AG09309 (cell line): ENCODE measurements at regions not wholly inside any gene's neighbourhood (a gene's known extent, or its start where the extent isn't known, plus 50 kb on each side); places are given as distances from the start of the nearest gene placed in this dataset.

Source experiments
- DNase-seq: peaks from one replicate; pipeline ENCODE4 v3.0.0-alpha.2; 2010; ENCODE audit warnings: low read depth
- H3K4me3 ChIP-seq: 2 replicates; pipeline ENCODE4 v1.5.1; 2011; ENCODE audit warnings: mild to moderate bottlenecking, low read depth, low read length, moderate library complexity; ENCODE audit not compliant: control insufficient read depth
- CTCF ChIP-seq: IDR thresholded peaks from 2 replicates; pipeline ENCODE4 v1.5.1; 2011; ENCODE audit warnings: mild to moderate bottlenecking, low read depth, low read length, inconsistent platforms; ENCODE audit not compliant: insufficient read depth, control insufficient read depth; ENCODE audit errors: missing control alignments

DNA sequence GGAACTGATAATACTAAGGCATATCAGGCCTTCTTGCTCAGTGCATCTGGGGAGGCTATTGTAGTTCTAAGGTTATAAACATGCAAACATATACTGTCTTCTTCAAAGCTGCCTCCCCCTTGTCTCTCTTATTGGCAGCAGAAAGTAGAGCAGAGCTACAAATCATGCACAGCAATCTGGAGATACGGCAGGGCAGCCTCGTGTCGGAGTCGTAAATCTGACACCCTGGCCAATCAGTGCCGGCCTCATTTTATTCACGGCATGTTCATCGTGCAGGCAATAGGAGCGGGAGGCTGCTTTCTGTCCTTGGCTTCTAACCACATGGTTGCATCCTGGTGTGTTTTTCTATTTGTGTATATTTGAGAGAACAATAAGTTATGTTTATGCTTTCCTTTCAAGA is 300.2 kb upstream of the CNTN6 start:
- no peak overlapping the region for H3K4me3 ChIP-seq
- DNase-seq, result no peak
- TF ChIP-seq CTCF, result no peak

DNA sequence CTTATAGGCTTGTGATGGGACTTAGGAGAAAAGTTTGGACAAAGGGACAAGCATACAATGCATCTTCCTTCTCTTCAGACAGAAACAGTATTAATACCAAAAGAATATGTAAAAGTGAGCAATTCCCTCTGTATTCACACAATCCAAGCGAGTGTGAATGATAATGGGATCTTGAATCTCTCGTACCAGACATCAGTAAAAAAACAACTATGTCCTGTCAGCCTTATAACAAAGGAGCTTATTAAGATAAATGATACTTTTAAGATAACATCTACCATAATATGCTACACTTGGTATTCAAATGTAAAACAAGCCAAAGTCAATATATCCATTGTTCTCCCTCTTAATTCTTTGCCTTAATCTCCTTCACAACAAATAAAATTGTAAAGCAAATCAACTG is 288.6 kb upstream of the CNTN6 start:
- no peak for TF ChIP-seq CTCF
- no peak for DNase-seq
- no peak overlapping the region for H3K4me3 ChIP-seq

GRCh38 chr3:805326-805725 is 287.5 kb upstream of the CNTN6 start:
- DNase-seq, result no peak
- no peak overlapping the region for H3K4me3 ChIP-seq
- TF ChIP-seq CTCF, result no peak

GRCh38 chr3:806006-806405 is 286.8 kb upstream of the CNTN6 start:
- no peak for DNase-seq
- TF ChIP-seq CTCF, result no peak
- H3K4me3 ChIP-seq, result no peak overlapping the region

GRCh38 chr3:816605-817004 is 276.2 kb upstream of the CNTN6 start:
- no peak overlapping the region for H3K4me3 ChIP-seq
- no peak for TF ChIP-seq CTCF
- no peak for DNase-seq

- no peak overlapping the region for H3K4me3 ChIP-seq
- DNase-seq, result no peak
- TF ChIP-seq CTCF, result no peak
Measured at GRCh38 chr3:834679-835078, 258.1 kb upstream of the CNTN6 start.

DNA sequence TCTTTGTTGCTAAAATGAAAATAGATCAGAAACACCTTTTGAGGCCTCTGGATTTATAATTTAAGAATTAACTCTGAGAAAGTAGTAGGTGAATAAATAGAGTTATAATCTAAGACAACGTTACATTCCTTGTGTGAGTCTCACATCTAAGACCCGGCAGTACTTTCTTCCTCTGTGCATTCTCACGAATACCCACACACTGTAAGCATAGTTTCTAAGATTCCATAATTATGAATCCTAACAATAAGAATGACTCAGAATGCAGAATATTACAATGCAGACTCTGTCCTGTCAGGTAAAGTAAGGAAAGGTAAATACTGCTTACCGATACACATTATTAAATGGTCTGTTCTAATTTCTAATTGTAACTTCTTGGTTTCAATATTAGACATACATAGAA is 257.7 kb upstream of the CNTN6 start:
- no peak overlapping the region for H3K4me3 ChIP-seq
- no peak for DNase-seq
- no peak for TF ChIP-seq CTCF
